MM.1S (cell line): ENCODE measurements at regions not wholly inside any gene's neighbourhood (a gene's known extent, or its start where the extent isn't known, plus 50 kb on each side); places are given as distances from the start of the nearest gene placed in this dataset.

Source experiments
- CTCF ChIP-seq: fragments of 300-600 bp; sonication (generic); IDR thresholded peaks from 2 replicates; pipeline ENCODE4 v1.5.1; 2016; ENCODE audit warnings: antibody characterized with exemption, low read length, mixed read lengths
- EZH2phosphoT487 ChIP-seq: fragments of 300-600 bp; sonication (generic); IDR thresholded peaks from 2 replicates; pipeline ENCODE4 v1.6.1; 2018; ENCODE audit warnings: antibody characterized with exemption, low read length

- TF ChIP-seq EZH2phosphoT487 (no peak), CTCF (no peak)
These were observed 97.6 kb upstream of the HTR2A start for GRCh38 chr13:46994492-46994891.
